MM.1S (cell line): ENCODE measurements at regions not wholly inside any gene's neighbourhood (a gene's known extent, or its start where the extent isn't known, plus 50 kb on each side); places are given as distances from the start of the nearest gene placed in this dataset.

Source experiments
- EZH2 ChIP-seq: fragments of 300-600 bp; sonication (generic); optimal IDR thresholded peaks from 2 replicates; pipeline ENCODE3; 2017; ENCODE audit warnings: low read depth, mild to moderate bottlenecking, antibody characterized with exemption, low read length, mixed read lengths
- TF ChIP-seq, protein P1 (sequence below): fragments of 300-600 bp; sonication (generic); IDR thresholded peaks from 2 replicates; pipeline ENCODE4 v1.5.1; 2016; ENCODE audit warnings: antibody characterized with exemption, low read length, mixed read lengths

DNA sequence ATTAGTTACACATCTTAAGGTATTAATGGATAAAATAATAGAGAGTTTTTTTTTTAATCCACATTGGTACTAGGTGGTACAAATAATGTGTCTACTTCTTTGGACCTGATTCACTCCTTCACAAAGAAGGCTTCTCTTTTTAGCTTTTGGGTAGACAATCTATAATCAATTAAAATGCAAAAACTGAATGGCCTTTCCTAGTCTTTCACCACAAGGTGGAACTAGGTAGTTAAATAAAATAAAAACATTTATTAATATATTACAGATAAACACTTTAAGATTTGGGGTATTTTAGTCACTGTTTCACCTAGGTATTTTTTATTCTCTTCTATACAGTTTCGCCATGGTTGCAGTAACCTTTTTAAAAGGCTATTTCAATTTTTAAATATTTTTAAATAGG, 68.3 kb upstream of the DST start:
- no peak for TF ChIP-seq EZH2
- TF ChIP-seq, protein P1, sequence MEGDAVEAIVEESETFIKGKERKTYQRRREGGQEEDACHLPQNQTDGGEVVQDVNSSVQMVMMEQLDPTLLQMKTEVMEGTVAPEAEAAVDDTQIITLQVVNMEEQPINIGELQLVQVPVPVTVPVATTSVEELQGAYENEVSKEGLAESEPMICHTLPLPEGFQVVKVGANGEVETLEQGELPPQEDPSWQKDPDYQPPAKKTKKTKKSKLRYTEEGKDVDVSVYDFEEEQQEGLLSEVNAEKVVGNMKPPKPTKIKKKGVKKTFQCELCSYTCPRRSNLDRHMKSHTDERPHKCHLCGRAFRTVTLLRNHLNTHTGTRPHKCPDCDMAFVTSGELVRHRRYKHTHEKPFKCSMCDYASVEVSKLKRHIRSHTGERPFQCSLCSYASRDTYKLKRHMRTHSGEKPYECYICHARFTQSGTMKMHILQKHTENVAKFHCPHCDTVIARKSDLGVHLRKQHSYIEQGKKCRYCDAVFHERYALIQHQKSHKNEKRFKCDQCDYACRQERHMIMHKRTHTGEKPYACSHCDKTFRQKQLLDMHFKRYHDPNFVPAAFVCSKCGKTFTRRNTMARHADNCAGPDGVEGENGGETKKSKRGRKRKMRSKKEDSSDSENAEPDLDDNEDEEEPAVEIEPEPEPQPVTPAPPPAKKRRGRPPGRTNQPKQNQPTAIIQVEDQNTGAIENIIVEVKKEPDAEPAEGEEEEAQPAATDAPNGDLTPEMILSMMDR, result no peak
